ENCODE measurements at regions not wholly inside any gene's neighbourhood (a gene's known extent, or its start where the extent isn't known, plus 50 kb on each side); places are given as distances from the start of the nearest gene placed in this dataset.
A peak's percentile ranks its signal among the peaks of the same experiment; 100 is the strongest.

- DNase-seq, result no peak
These were observed 176.0 kb downstream of the ZNF365 start for GRCh38 chr10:62550173-62550572.

GRCh38 chr10:62554632-62555199, 180.5 kb downstream of the ZNF365 start:
- peak; percentile 66 for DNase-seq

- no peak for DNase-seq
These were observed 185.5 kb downstream of the ZNF365 start for GRCh38 chr10:62559481-62560200.

GRCh38 chr10:62560201-62560819, 186.1 kb downstream of the ZNF365 start:
- peak; percentile 35 for DNase-seq

DNA sequence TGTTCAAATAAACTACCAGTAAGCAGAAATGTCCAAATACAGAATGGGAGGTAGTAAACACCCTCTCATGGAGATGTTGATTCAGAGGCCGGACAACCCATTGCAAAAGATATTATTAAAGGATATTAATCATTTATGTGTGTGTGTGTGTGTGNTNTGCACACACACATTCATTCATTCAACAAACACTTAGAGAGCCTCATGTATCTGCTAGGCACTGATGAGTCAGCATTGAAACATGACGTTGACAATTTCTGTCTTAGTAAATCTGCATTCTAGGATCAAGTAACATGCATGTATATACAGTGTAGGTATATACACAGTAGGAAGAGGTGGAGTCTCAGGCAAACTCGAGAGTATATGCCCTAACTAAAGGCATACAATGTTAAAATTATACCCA, 187.0 kb downstream of the ZNF365 start:
- DNase-seq, result no peak

- DNase-seq, result no peak
These were observed 187.9 kb downstream of the ZNF365 start for GRCh38 chr10:62562101-62562500.

DNA sequence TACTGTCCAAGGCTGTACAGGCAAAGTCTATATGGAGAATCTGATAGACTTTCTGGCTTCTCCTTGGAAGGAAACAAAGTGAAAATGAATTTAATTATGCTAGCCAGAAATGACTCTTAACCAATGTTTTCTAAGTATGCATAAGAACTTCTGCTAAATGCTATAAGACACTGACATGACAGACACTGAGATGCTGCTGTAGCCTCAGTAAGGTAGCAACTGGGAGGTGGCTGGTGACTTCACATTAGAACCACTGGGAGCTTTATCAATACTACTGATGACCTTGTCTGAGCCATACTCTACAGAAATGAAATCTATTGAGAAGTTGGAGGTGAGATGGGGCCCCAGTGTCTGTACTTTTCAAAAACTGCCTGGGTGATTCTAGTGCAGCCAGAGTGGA, 188.6 kb downstream of the ZNF365 start:
- DNase-seq, result no peak

- no peak for DNase-seq
These were observed 199.8 kb downstream of the ZNF365 start for GRCh38 chr10:62573929-62574328.

- no peak for DNase-seq
These were observed 202.9 kb downstream of the ZNF365 start for GRCh38 chr10:62577076-62577475.

DNA sequence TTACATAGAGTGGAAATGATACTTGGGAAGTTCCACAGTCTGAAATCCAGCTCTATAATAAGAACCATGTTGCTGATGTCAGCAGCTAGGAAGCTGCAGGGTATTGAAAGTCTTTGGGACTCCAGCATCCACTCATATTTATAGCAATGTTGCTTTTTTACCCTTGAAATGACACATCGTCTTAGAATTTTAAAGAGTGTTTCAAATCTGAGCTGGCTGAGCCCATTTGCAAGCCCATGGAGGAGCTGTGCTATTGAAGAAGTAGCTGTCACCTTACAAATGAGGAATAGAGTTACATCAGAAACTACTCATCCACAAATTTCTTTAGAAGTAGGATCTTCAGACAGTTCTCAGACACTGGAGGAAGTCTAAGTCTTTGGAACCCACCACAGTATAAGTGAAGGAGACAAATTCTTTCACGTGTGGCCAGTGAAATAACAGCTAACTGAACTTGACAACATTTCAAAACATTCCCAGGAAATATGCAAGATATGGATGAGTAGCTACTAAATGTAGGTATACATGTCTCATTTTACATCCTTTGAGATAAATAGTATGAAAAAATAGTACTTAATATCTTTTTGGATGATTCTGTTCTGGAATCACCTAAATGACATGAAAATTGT, 203.6 kb downstream of the ZNF365 start:
- no peak for DNase-seq

DNA sequence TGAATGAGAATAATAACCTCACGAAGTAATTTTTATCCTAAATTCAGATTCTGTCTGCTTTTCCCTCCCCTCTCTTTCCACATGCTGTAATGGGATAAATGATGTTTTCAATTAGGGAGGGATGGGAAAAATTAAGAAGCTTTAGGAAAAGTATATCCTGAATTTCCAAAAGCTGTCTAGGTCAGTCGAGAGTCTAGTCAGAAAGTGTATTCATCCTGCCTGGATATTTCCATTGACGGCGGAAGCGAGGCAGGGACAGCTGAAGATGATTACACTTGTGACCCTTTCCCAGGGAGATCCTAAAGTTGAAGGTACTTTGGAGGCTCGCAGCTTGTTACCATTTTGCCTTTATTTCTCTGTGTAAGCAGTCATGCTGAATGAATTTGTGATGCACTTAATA, 204.1 kb downstream of the ZNF365 start:
- DNase-seq, result no peak

DNA sequence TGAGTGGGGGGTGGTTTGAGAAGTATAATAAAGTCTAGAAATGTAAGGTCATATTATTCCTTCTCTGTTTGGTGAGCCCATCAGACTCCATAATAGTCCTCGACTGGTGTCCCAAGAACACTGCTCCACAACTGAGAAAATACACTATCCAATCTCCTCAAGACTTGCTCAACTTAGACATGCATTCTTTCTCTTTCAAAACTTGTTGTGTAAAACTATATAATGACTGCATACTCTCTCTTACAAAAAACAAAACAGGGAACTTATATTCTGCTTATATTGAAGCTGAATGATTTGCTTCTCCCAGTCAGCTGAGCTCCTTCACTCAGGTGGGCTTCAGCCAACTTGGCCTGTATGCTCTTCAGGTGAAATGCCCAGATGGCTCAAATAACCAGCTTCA, 204.7 kb downstream of the ZNF365 start:
- DNase-seq, result no peak

DNA sequence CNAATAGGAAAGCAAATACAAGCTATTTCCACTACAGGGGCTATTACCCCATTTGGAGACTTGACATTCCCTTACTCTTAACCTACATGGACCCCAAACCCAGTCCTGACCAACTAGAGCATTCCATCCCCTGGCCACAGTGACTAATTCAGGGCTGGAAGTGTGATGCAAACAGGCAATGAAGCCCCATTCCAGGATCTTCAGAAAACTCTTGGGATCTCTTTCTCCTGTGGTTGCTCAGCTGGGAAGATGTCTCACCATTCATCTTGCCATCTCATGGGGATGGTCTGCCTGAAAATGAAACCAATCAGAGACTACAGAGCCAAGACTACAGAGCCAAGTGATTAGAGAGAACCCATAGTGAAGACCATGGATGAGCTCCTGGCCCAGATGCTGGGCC, 206.2 kb downstream of the ZNF365 start:
- no peak for DNase-seq

DNA sequence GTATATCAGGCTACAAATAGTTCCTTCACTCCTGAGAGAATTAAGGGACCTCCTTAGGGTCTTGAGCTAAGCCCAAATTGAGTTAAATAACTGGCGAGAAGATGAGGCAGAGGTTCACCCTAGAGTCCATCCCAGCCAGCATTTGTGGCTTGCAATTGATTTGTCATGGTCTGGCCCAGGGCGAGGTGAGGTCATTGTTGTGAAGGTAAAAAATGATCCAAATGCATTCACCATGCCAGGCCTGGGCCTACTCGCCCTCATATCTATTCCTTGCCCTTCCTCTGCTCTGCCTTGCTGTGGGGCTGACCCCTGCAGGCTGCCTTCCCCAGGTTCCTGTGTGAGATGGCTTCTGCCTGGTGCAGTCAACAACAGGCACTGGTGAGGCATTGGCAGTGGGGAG, 207.2 kb downstream of the ZNF365 start:
- no peak for DNase-seq

DNA sequence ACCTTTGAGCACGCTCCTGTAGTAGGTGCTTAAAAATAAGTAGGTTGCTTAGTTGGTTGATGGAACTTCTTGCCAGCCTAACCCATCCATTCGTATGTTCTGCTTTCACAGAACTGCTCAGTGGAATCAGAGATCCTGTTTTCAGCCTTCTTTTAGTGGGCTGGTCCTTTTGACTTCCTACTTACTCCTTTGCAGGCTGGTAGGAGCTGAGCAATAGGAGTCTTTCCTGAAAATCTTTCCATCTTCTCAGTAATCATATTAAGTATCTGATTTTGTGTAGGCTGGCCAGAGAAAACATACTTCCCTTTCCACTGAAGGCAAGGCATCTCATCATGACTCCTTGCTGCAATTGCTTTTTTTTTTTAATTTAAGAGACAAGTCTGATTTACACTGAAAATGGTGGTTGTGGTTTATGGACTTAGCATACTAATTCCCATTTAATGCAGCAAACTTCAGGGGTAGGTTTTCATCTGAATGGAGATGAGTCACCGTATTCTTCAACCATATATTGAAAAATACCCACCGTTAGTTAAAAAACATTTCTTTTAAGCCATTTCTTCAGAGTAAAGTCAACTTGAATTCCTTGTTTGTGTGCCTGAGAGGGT, 208.0 kb downstream of the ZNF365 start:
- no peak for DNase-seq

DNA sequence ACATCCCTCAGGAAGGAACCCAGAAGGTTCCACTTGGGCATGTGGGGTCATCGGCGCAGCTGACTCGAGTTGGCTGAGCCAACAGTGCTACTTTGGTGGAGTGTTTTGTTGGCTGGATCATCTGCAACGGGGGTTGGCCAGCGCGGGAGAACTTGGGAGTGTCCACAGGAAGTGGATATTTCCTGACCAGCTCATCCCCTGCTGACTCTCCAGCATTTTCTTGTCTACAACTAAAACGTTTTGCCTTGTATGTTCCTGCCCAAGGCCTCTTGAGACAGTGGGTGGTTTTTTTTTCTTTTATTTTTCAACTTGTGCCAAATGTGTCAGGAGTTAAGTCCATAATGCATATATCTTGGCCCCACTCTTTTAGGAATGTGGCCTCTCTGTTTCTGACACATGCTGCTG, 208.6 kb downstream of the ZNF365 start:
- DNase-seq, result no peak

DNA sequence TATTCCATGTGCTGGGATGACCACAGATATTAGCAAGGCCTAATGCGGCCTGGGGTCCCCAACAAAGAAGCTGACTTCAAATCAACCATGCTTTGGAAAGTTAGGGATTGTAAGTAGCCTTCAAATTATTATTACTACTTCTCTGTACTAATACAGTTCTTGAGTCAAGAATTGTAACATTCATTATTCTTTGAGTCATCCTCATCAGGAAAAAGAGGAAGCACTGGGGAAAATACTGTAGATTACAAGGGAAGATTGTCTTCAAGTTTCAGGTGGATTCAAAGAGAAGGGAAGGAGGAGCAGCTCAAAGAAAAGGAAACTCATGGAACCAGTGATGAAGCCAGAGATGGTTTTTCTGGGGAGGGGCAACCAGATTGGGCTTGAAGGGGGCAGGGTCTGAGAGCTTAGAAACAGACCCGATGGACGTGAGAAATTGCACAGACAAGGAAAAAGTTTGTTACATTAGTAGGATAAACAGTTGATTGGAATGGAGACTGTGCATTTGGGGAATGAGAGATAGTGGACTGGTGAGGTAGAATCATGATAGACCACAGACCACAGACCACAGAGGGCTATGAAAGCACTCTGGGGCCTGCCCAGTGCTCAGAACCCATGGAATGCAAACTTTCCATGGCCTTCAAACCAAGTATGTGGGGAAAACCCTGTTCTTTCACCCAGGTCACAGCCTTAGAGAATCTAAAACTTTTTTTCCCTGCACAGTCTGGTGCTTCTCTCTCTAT, 209.9 kb downstream of the ZNF365 start:
- no peak for DNase-seq

GRCh38 chr10:62584731-62585130, 210.6 kb downstream of the ZNF365 start:
- no peak for DNase-seq

GRCh38 chr10:62585211-62585775, 211.1 kb downstream of the ZNF365 start:
- no peak for DNase-seq

GRCh38 chr10:62587011-62587410, 212.8 kb downstream of the ZNF365 start:
- DNase-seq, result no peak

DNA sequence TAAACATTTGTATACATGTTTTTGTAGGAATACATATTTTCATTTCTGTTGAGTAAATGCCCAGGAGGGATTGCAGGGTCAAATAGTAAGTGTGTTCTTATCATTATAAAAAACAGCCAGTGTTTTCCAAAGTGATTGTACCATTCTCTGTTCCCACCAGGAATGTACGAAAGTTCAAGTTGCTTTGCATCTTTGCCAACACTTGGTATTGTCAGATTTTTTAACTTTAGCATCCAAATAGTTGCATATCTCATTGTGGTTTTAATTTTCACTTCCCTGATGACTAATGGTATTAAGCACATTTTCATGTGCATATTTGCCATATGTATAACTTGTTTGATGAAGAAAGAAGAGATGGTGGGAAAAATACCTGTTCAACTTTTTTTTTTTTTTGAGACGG, 213.9 kb downstream of the ZNF365 start:
- no peak for DNase-seq

DNA sequence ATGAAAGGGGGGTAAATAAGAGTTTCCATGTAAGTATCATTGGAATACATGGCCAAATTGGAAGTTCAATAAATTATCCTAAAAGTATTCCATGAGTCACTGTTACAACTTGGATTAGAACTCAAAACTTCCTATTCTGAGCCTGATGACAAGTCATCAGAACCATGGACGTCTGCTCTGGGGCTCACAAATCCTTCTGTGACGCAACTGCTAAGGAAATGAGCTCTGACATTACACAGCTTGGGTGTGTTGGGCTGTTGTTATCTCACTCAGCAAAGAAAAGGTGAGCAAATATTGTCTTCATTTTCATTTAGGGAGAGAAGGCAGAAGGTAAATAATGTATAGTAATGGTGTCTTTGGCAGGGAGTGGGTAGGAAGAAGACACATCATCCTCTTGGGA, 214.8 kb upstream of the ADO start:
- no peak for DNase-seq
